GM18909 (cell line): ENCODE measurements at regions not wholly inside any gene's neighbourhood (a gene's known extent, or its start where the extent isn't known, plus 50 kb on each side); places are given as distances from the start of the nearest gene placed in this dataset.
"Not testable (repeated sequence)": the region's sequence is repeated elsewhere in the genome, so short reads cannot be mapped to it uniquely, and the experiment has no call there.

ENCODE experiments used
- ATAC-seq: cut with Tn5 transposase; IDR thresholded peaks from one replicate; pipeline ENCODE4 v1.9.1; 2021; ENCODE audit warnings: mild to moderate bottlenecking; ENCODE audit not compliant: unreplicated experiment, poor library complexity

DNA sequence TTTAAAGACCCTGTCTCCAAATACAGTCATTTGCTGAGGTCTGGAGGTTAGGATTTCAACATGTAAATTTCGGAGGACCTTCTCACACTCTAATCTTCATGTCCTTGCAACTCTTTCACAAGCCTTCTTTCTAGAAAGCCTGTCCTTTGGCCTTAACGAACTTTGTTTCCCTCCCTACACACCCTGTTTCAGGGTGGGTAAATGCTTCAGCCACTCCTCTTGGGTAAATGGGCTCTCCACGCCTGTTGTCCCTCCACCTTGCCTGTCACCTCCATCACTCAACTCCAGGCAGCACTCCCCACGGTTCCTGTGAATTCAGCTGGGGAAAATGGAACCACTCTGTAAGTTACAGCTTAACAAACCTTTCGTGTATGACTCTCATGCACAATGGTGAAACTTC, 84.0 kb upstream of the COG2 start:
- no peak for ATAC-seq

DNA sequence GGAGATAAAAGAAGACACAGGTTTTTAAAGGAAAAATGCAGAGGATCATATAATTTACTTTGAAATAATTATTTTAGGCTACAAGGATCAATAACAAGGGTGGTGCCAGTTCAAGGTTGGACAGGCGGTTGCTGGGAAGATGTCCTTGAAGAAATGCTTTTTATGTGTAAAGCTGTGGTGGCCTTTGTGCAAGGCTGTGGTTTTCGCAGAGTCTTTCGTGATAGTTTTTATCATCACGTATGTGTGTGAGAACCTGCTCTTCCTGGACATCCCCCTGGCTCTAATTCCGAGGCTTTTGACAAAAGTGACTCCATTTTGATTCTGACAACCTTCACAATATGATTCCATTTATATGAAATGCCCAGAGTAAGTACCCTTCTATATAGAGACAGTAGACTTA, 85.8 kb upstream of the COG2 start:
- ATAC-seq = no peak

DNA sequence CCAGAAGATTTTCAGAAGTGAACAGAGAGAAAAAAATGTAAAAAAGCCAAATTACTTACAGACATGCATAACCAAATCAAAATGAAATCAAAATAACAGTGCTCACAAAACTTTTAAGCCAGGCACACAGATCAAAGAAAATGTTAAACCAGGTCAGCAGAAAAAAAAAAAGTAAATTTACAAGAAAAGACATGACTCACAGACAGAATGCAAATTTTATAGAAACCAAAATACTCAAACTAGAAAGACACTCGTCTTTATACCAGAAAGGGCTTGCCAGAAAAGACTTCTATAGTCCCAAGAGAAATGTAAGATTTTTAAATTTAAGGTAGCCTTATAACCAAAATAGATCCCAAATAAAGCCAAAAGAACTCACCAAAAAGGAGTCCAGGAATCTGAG, 86.5 kb upstream of the COG2 start:
- ATAC-seq = no peak

DNA sequence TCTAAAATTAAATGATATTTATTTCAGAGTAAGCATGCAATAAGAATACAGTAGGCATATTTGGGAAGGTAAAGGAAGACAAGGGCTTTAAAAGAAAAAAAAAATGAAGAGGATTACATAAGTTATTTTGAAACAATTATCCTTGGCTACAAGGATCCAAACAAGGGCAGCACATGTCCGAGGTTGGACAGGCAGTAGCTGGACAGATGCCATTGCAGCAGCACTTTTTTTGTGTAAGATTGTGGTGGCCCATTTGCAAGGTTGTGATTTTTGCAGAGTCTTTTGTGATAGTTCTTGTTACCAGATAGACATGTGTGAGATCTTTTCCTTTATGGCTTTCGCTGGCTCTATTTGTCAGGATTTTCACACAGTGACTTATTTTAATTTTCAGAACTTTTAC, 89.4 kb upstream of the COG2 start:
- ATAC-seq = no peak

DNA sequence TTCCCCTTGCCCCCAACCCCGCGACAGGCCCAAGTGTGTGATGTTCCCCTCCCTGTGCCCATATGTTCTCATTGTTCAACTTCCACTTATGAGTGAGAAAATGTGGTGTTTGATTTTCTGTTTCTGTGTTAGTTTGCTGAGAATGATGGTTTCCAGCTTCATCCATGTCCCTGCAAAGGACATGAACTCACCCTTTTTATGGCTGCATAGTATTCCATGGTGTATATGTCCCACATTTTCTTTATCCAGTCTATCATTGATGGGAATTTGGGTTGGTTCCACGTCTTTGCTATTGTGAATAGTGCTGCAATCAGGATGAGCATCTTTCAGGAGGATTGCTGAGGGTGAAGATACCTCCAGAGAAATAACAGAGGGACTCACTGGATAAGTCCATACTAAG, 91.3 kb upstream of the COG2 start:
- ATAC-seq = not testable (repeated sequence)

DNA sequence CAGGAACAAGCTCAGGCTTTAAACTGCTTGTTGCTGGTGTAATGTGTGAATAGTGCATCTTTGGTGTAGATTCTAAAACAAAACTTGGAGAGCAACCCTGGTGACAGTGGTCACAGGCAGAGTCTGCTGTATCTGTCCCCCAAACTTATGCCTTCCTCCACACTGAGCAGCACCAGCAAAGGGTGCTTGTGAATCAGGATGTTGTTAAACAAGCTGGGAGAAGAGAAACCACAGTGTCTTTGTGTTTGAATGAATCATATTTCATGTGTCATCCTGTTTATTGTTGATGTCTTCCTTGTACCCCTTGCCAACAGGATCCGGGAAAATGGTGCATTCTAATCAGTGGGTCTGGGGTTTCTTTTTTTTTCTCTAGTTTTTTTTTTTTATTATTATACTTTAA, 91.9 kb upstream of the COG2 start:
- no peak for ATAC-seq

DNA sequence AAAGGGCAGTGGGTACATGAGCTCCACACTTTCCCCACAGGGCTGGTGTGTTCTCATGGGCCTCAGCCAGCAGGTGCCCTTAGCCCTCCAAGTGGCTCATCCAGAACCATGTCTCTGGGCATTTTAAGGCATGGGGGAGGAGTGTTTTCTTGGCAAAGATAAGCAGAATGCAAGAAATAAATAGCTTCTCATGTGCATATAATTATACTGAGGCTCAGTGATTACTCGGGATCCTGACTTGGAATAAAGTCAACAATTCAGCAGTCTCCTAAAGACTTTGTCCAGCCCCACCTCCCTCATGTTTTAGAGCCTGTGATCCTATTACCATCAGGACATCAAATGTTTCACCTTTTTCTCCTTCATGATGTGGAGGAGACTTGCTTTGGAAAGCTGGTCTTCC, 92.7 kb upstream of the COG2 start:
- no peak for ATAC-seq

DNA sequence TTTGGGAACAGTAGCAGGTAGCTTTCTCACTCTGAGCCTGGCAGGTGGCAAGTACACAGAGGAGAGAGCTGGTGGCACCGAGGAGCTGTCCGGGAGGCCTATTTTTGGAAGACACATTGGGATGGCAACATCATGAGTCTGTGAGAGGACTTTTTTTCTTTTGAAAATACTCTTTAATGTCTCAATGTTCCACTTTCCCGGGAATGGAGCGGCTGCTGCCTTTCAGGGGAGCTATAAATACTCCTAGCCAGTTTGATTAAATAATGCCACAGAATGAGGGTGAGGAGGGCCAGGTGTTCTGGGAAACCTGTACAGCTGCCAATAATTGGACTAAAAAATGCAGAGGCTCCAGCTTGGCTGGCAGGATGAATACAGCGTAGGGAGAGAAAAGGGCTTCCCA, 93.3 kb upstream of the COG2 start:
- no peak for ATAC-seq

DNA sequence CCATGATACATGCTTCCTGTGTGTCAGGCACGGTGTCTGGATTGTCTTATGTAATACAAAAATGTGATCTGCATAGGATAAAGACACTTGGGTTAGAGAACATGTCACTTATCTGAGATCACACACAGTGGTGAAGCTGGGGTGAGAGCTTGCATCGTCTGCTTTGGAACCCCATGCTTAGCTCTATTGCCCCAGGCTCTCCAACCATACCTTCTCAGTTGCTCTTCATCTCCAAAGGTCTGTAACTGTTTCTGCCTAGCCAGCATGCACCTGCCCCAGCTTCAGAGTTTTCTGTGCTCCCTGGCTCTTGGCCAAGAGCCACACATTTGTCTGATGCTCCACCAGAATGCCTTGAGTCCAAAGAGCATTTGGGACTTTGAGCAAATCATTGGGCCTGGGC, 93.9 kb upstream of the COG2 start:
- no peak for ATAC-seq

DNA sequence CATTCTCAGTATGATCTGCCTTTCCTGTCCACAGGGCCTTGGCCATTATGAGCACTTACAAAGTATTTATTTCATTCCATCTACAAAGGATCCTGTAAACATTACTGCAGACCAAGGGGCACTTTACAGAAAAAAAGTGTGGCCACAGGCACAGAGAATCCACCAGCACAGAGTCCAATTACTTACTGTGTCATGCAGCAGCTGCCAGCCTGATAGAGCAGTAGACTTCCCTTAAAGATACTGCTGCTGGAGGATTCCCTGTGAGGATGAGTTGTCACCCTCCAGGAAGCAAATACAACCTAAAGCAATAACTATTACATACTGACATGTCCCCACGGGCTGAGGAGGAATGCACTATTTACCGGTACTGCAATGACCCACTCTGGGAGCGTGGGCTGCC, 97.1 kb upstream of the COG2 start:
- no peak for ATAC-seq

DNA sequence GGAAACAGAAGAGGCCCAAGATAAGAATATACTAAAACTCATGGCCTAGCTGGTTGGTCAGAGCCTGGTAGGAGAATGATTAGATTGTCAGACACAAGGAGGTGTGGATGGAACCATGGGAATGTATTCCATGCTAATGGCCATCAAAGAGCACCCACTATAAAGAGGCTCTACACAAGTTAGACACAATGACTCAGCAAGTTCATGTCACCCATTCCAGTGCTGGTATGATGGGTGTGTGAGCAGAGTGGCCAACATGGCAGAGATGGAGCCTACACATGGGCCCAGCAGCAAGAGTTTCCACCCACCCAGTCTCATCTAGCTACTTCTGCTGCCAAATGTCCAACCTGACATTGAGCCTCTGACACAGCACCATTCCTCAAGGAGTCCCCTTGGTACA, 97.5 kb upstream of the COG2 start:
- no peak for ATAC-seq

DNA sequence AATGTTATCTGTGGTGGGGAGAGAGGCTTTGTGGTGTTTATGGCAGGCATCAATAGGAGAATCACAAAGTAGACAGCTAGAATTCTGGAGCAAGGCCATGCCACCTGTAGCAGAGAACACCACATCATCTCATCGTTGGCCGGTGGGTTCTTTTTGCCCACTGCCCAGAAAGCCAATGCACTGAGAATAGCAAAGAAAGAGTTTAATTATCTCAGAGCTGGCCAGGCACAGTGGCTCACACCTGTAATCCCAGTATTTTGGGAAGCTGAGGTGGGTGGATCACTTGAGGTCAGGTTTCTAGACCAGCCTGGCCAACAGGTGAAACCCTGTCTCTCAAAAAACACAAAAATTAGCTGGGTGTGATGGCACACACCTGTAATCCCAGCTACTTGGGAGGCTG, 99.2 kb upstream of the COG2 start:
- no peak for ATAC-seq

DNA sequence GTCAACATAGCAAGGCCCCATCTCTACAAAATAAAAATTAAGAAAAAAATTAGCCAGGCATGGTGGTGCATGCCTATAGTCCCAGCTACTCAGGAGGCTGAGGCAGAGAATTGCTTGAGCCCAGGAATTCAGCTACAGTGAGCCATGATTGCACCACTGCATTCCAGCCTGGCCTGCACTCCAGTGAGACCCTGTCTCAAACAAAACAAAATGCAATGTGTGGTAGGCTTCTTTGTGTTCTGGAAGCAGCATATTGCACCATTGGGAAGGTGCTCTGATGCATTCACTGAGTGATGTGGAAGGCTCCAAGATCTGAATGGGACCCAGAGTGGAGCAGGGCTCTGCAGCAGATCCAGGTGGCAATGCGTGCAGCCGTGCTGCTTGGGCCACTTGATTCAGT, 99.6 kb upstream of the COG2 start:
- no peak for ATAC-seq

DNA sequence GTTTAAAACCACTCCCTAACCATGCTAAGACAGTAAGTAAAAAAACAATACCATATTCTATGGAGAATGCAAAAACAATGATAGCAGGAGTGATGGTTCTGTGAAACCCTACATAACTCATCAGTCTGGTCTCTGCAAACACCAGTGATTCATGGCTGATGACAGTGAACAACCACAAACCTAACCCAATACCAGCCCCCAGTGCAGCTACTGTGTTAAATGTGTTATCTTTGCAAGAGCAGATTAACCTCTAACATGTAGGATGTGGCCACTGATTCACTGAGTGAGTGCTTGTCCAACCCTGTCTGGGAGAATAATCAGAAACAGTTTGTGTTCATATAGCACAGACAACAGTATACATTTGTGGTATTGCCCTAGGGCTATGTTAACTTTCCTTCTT, 100.2 kb upstream of the COG2 start:
- ATAC-seq = no peak

DNA sequence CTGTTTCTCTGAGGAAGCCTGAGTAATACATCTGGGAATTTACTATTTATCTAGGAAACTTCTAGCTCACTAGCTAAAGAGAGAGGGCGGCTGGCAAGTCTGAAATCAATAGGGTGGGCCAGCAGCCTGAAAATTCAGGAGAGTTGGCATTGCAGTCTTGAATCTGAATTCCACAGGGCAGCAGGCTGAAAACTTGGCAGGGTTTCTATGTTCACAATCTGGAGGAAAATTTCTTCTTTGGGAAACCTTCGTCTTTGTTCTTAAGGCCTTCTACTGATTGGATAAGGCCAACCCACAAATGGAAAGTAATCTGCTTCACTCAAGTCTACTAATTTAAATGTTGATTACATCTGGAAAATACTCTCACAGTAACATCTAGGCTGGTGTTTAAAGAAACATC, 101.0 kb upstream of the COG2 start:
- no peak for ATAC-seq

DNA sequence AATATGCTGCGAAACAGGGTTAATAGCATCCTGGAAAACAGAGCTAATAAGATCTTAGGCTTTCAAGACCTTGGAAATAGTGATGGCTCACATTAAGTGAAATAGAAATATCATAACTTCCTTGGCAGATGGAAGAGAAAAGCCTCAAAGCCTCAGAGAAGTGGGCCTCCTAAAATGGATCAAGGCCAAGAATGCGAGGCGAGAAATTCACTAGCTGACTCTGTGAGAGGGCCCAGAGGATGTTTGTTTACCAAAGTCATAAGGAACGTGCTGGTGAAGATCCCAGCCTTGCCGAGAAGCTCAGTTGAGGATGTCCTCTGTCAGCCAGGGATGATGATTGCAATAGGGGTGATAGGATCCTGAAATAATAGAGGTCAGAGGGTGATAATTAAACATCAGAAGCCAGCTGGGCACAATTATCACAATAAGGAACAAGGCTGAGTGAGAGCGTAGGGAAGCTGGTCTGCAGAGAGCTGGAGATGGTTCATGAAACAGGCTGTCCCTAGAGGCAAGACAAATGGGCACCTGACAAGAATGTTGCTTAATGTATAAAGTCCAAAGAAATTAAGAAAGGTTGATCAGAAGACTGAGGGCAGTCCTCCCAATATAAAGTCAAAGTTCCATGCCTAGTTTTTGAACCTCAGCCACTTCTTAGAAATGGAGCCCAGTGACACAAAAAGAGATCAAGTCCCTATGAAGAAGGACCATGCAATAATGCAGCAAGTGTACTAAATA, 101.7 kb upstream of the COG2 start:
- ATAC-seq = no peak

DNA sequence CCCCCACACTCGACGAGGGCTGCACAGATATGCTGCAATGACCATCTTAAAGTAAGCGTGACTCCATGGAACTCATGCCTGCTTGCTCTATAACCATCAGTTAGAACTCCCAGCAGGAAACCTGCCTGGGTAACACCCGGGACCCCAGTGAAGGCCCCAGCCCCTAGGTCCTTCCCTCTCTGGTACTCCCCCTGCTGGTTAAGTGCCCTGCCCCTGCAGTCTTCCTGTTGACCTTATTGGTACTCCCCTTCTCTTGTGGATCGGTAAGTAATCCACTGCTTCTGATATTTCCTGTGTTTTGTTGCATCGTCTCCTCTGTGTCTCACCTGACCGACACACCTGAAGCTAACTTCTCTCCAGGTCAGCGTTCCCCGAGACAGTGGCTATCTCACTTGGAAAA, 104.8 kb upstream of the COG2 start:
- ATAC-seq = no peak

DNA sequence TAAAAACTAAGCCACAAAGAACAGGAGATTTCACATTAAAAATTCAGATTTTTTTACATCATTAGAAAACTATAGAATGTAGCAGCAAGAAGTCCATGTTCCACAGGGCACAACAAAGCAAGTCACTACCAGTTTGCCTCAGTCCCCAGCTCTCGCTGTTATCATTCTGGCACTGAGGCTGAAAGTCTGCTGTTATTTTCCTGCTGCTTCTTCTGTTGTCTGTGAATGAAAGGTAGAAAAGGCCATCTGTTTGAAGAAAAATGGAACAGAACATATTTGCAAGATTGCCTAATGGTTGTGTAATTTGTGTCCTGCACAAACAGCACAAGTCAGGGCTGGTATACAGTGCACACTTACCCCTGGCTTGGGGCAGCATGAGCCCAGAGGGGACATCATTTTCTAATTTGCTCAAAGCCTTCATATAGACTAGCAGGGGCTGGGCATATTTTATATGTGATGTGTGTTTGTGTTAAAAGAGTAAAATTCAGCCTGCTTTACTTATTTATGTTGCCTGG, 105.6 kb upstream of the COG2 start:
- no peak for ATAC-seq

DNA sequence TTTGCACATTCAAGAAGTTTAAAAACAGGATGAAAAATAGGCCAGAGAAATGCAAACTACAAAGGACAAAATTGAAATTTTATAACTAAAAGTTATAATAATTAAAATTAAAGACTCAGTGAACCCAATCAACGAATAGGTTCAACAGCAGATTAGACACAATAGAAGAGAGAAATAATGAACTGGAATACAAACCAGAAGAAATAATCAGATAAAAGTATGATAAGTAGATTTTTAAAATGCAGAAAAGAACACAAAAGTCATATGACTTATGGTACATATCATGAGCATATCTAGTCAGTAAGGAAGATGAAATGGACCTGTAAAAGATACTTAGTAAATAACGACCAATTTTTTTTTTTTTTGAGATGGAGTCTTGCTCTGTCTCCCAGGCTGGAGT, 108.1 kb upstream of the COG2 start:
- no peak for ATAC-seq

DNA sequence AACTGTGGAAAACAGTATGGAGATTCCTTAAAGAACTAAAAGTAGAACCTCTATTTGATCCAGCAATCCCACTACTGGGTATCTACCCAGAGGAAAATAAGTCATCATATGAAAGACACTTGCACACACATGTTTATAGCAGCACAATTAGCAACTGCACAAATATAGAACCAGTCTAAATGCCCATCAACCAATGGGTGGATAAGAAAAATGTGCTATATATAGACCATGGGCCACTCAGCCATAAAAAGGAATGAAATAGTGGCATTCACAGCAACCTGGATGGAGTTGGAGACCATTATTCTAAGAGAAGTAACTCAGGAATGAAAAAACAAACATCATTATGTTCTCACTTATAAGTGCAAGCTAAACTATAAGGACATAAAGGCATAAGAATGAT, 105.0 kb upstream of the PGBD5 start:
- no peak for ATAC-seq

DNA sequence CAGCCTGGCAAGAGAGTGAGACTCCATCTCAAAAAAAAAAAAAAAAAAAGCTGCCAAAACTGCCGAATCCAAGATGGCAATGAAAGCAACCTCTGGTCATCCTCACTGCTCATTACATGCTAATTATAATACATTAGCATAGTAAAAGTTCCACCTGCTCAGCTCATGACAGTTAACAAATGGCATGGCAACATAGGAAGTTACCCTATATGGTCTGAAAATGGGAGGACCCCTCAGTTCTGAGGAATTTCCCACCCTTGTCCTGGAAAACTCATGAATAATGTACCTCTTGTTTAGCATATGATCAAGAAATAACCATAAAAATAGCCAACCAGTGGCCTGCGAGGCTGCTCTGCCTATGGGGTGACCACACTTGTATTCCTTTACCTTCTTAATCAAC, 93.1 kb upstream of the PGBD5 start:
- no peak for ATAC-seq

DNA sequence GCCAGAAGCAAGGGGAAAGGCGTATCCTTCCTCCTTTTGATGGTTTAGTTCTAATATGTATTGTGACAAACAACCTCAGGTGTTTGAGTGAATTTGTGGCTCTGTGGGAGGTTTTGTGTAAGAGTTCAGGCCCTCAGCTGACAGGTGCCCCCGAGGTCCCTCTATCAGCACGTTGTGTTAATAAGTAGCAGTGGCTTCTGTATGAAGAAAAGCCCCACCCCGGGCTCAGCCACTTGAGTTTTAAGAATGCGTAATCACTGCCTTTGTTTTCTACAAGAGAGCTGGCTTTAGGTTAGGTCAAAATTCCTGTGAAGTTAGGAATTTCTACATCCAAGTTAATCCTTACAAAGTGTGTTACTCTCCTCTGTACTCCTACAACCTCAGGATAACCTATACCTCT, 92.4 kb upstream of the PGBD5 start:
- no peak for ATAC-seq

DNA sequence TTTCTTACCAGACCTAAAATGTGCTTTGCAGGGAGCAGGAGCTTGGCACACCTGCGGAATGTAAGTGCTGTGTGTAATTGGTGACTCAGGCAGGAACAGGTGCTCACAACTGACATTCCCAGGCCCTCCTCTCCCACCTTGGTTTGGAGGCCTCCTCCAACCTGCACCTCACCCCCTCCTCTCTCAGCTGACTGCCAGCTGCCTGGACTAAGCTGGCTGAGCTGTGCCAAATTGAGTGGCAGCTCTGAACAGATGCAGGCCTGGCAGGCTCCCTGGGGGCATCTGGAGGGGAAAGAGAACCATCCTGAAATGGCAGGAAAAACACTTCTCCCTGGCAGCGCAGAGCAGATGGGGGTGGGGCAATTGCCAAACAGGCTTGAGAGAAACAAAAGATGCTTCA, 91.7 kb upstream of the PGBD5 start:
- ATAC-seq = no peak
